Adrenal gland (tissue), 5 donors: ENCODE measurements at regions not wholly inside any gene's neighbourhood (a gene's known extent, or its start where the extent isn't known, plus 50 kb on each side); places are given as distances from the start of the nearest gene placed in this dataset.

Experiments
- POLR2A ChIP-seq, 2 donors: fragments of 450-650 bp; IDR thresholded peaks; one replicate each; pipeline ENCODE4 v1.6.1; 2017; ENCODE audit warnings: antibody characterized with exemption in 2 of 2, mild to moderate bottlenecking in 2 of 2, moderate library complexity in 1 of 2
- TF ChIP-seq, protein P1 (sequence below), 6 experiments: fragments of 450-650 bp in 4 of 6; fragments of 200-600 bp in 2 of 6; sonication (generic) in 1 of 6; IDR thresholded peaks; 1 replicate in 5 of 6; 2 replicates in 1 of 6; pipeline versions ENCODE4 v1.5.1 to v1.8.0; 2016 to 2021; ENCODE audit warnings: antibody characterized with exemption in 6 of 6, mild to moderate bottlenecking in 2 of 6, moderate library complexity in 1 of 6
- donor health status: DM: no; HTN: no; CAD: no.

DNA sequence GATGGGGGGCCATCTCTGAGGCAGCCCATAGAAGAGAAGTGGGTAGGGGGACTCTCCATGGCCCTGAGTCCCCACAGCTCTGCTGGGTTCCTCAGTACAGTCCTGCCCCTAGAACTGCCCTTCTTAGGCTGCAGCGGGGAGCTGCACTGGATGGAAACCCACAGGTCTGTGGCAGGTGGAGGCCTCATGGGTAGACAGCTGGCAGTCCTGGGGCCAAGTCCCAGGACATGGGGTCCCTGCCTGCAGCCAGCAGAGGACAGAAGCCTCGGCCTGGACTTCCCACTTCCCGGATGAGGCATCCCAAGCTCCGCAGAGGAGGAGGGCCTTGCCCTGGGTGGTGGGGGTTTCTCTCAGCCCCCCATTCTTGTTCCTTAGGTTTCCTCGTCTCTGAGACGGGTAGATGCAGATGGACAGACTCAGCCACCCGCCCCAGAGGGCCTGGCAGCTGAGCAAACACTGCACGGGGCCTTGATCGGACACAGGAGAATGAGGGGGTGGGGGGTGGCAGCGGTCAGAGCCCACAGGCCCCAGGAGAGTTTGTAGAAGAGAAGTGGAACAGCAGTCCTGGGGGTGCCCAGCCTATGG lies 153.8 kb downstream of the C9orf50 start:
- TF ChIP-seq, protein P1, sequence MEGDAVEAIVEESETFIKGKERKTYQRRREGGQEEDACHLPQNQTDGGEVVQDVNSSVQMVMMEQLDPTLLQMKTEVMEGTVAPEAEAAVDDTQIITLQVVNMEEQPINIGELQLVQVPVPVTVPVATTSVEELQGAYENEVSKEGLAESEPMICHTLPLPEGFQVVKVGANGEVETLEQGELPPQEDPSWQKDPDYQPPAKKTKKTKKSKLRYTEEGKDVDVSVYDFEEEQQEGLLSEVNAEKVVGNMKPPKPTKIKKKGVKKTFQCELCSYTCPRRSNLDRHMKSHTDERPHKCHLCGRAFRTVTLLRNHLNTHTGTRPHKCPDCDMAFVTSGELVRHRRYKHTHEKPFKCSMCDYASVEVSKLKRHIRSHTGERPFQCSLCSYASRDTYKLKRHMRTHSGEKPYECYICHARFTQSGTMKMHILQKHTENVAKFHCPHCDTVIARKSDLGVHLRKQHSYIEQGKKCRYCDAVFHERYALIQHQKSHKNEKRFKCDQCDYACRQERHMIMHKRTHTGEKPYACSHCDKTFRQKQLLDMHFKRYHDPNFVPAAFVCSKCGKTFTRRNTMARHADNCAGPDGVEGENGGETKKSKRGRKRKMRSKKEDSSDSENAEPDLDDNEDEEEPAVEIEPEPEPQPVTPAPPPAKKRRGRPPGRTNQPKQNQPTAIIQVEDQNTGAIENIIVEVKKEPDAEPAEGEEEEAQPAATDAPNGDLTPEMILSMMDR (IDR thresholded peaks at IDR 0.05), result no peak
- TF ChIP-seq POLR2A (IDR thresholded peaks at IDR 0.05), result no peak
